Upper lobe of right lung (tissue), 1 donor: ENCODE measurements at regions not wholly inside any gene's neighbourhood (a gene's known extent, or its start where the extent isn't known, plus 50 kb on each side); places are given as distances from the start of the nearest gene placed in this dataset.

Source experiments
- ATAC-seq: fragments of 200-7000 bp; cut with Tn5 transposase; one replicate; pipeline ENCODE4 v1.9.1; 2020; ENCODE audit warnings: mild to moderate bottlenecking, moderate library complexity
- DNase-seq: peaks from one replicate; pipeline ENCODE4 v3.0.0-alpha.2; 2020
- H3K27ac ChIP-seq: fragments of 200-600 bp; one replicate; pipeline ENCODE4 v1.8.0; 2022
- H3K27me3 ChIP-seq: fragments of 200-600 bp; one replicate; pipeline ENCODE4 v1.8.0; 2022; ENCODE audit warnings: mild to moderate bottlenecking
- H3K36me3 ChIP-seq: fragments of 200-600 bp; one replicate; pipeline ENCODE4 v1.8.0; 2022
- H3K4me1 ChIP-seq: fragments of 200-600 bp; one replicate; pipeline ENCODE4 v1.8.0; 2022
- H3K4me3 ChIP-seq: fragments of 200-600 bp; one replicate; pipeline ENCODE4 v1.8.0; 2022; ENCODE audit warnings: mild to moderate bottlenecking
- H3K9me3 ChIP-seq: fragments of 200-600 bp; one replicate; pipeline ENCODE4 v1.8.0; 2022
- CTCF ChIP-seq: fragments of 200-600 bp; IDR thresholded peaks from one replicate; pipeline ENCODE4 v1.8.0; 2022; ENCODE audit warnings: antibody characterized with exemption
- intact Hi-C: fragments of 100-400 bp; cut with DNase I; formaldehyde crosslinking; loops from one replicate; pipeline ENCODE4 v1.11.0; 2022
- donor health status: DM: no; HTN: yes; CAD: no; lungs with severe emphysema.

GRCh38 chr21:21952566-21952965 is 954.4 kb downstream of the NCAM2 start:
- ATAC-seq, result no peak
- intact Hi-C loops, result no loop called here
- no peak overlapping the region for H3K4me3 ChIP-seq

GRCh38 chr21:21955204-21955603 is 957.0 kb downstream of the NCAM2 start:
- no peak overlapping the region for H3K27ac ChIP-seq
- H3K27me3 ChIP-seq, result no peaks in the 10 kb centered on the region
- intact Hi-C loops, result no loop called here
- no peaks in the 10 kb centered on the region for H3K4me1 ChIP-seq
- H3K9me3 ChIP-seq, result no peaks in the 10 kb centered on the region
- H3K4me3 ChIP-seq, result no peak overlapping the region
- ATAC-seq, result no peak
- TF ChIP-seq CTCF, result no peak
- H3K36me3 ChIP-seq, result no peaks in the 10 kb centered on the region
- DNase-seq, result no peak

More at GRCh38 chr21:21952566-21952965, 954.4 kb downstream of the NCAM2 start:
- TF ChIP-seq CTCF, result no peak
- no peak for DNase-seq
- H3K27me3 ChIP-seq, result no peaks in the 10 kb centered on the region
- H3K9me3 ChIP-seq, result no peaks in the 10 kb centered on the region
- H3K36me3 ChIP-seq, result no peaks in the 10 kb centered on the region
- H3K4me1 ChIP-seq, result no peaks in the 10 kb centered on the region
- H3K27ac ChIP-seq, result no peak overlapping the region

- no peaks in the 10 kb centered on the region for H3K4me1 ChIP-seq
- H3K9me3 ChIP-seq, result no peaks in the 10 kb centered on the region
- H3K4me3 ChIP-seq, result no peak overlapping the region
- TF ChIP-seq CTCF, result no peak
- DNase-seq, result no peak
- no peaks in the 10 kb centered on the region for H3K27me3 ChIP-seq
- no peak overlapping the region for H3K27ac ChIP-seq
- ATAC-seq, result no peak
- intact Hi-C loops, result no loop called here
- H3K36me3 ChIP-seq, result no peaks in the 10 kb centered on the region
Measured at GRCh38 chr21:21957490-21957889, 959.3 kb downstream of the NCAM2 start.

- Histone ChIP-seq H3K36me3 (no peaks in the 10 kb centered on the region), H3K27me3 (no peaks in the 10 kb centered on the region), H3K9me3 (peaks cover 7% of the 10 kb centered on the region), H3K4me3 (no peak overlapping the region), H3K27ac (no peak overlapping the region), H3K4me1 (no peaks in the 10 kb centered on the region)
- no peak for ATAC-seq
- intact Hi-C loops, result no loop called here
- TF ChIP-seq CTCF, result no peak
- no peak for DNase-seq
Measured at GRCh38 chr21:21963911-21964310, 965.7 kb downstream of the NCAM2 start.

GRCh38 chr21:21968810-21969209 is 970.6 kb downstream of the NCAM2 start:
- no peak overlapping the region for H3K27ac ChIP-seq
- no peaks in the 10 kb centered on the region for H3K36me3 ChIP-seq
- no peak for DNase-seq
- no peak for TF ChIP-seq CTCF
- no peaks in the 10 kb centered on the region for H3K27me3 ChIP-seq
- no peak overlapping the region for H3K4me3 ChIP-seq
- intact Hi-C loops, result no loop called here
- no peak for ATAC-seq
- H3K9me3 ChIP-seq, result peaks cover 7% of the 10 kb centered on the region
- H3K4me1 ChIP-seq, result no peaks in the 10 kb centered on the region

- no peak overlapping the region for H3K4me3 ChIP-seq
- H3K27ac ChIP-seq, result no peak overlapping the region
- no peak for ATAC-seq
- H3K27me3 ChIP-seq, result no peaks in the 10 kb centered on the region
- no peak for DNase-seq
- H3K4me1 ChIP-seq, result no peaks in the 10 kb centered on the region
- H3K9me3 ChIP-seq, result peaks cover 3% of the 10 kb centered on the region
- TF ChIP-seq CTCF, result no peak
- H3K36me3 ChIP-seq, result no peaks in the 10 kb centered on the region
- intact Hi-C loops, result no loop called here
Measured at GRCh38 chr21:21969211-21969610, 971.0 kb downstream of the NCAM2 start.
